ENCODE measurements at regions not wholly inside any gene's neighbourhood (a gene's known extent, or its start where the extent isn't known, plus 50 kb on each side); places are given as distances from the start of the nearest gene placed in this dataset.

GRCh38 chr9:115849679-115850412 lies 303.7 kb upstream of the PAPPA start:
- H4K8ac ChIP-seq (replicated peaks; ENCODE audit: insufficient read length, low read depth, low read length), result no peak overlapping the region
- H3K4me3 Mint-ChIP-seq, result no peak overlapping the region
- H2BK5ac ChIP-seq (ENCODE audit: insufficient read length, low read length), result no peak overlapping the region

More at GRCh38 chr9:115849679-115850412, 303.7 kb upstream of the PAPPA start:
- no peak overlapping the region for H3K4ac ChIP-seq (ENCODE audit: low read depth, low read length)
- no peak overlapping the region for H2BK20ac ChIP-seq (ENCODE audit: low read depth, low read length, poor library complexity, severe bottlenecking)
- H3K23ac ChIP-seq (ENCODE audit: insufficient read length, low read depth, low read length), result no peak overlapping the region
- no CpG with 5 or more reads among the region's 3 CpGs for WGBS (ENCODE audit: extremely low coverage, insufficient read length, low lambda C conversion rate)
- H2BK12ac ChIP-seq (ENCODE audit: insufficient read length, low read depth, low read length), result no peak overlapping the region
- H4K20me1 ChIP-seq (ENCODE audit: control insufficient read depth, insufficient read depth, insufficient read length), result no peaks in the 10 kb centered on the region
- no peak overlapping the region for H3K18ac ChIP-seq (ENCODE audit: insufficient read length, low read depth, low read length)
- H3K9ac ChIP-seq (ENCODE audit: extremely low read depth, insufficient read length, low read length), result no peak overlapping the region
- H3K27me3 ChIP-seq (ENCODE audit: insufficient read depth, low read length), result no peaks in the 10 kb centered on the region
- no peak overlapping the region for H2BK15ac ChIP-seq (ENCODE audit: low read depth, low read length)
- Mint-ChIP-seq H3K4me1 (peaks cover 2 to 34% of the 10 kb centered on the region in 2 experiments; a peak in 3 of 4 replicates), H3K27ac (no peak overlapping the region), H3K9me3 (no peaks in the 10 kb centered on the region; a peak in 1 of 5 replicates), H3K27me3 (ENCODE audit: low read depth) (no peaks in the 10 kb centered on the region), H3K36me3 (ENCODE audit: insufficient read depth in 1 of 3, low read depth in 3 of 3) (no peaks in the 10 kb centered on the region)
- no peak overlapping the region for H3K27ac ChIP-seq (ENCODE audit: insufficient read length, low read depth, low read length)
- H3K4me2 ChIP-seq (ENCODE audit: insufficient read depth, insufficient read length, low read length), result no peak overlapping the region
- H4K5ac ChIP-seq (ENCODE audit: insufficient read length, low read depth, low read length), result no peak overlapping the region
- H2AFZ ChIP-seq (ENCODE audit: low read length), result no peak overlapping the region
- H3T11ph ChIP-seq (ENCODE audit: low read length), result no peak overlapping the region
- no peak overlapping the region for H3K14ac ChIP-seq (ENCODE audit: insufficient read depth, low read length)
- H3K79me1 ChIP-seq (ENCODE audit: insufficient read depth, low read depth, low read length, poor library complexity, severe bottlenecking), result no peaks in the 10 kb centered on the region
- H2BK120ac ChIP-seq (ENCODE audit: low read depth, low read length, poor library complexity, severe bottlenecking), result no peak overlapping the region
- peaks cover 9% of the 10 kb centered on the region for H3K4me1 ChIP-seq (ENCODE audit: insufficient read depth, low read length)
- no peak for DNase-seq
- no peak overlapping the region for H3K56ac ChIP-seq (ENCODE audit: insufficient read length, low read depth, low read length)
- no peaks in the 10 kb centered on the region for H3K9me3 ChIP-seq (ENCODE audit: control insufficient read depth, low read depth, low read length)
- no peak overlapping the region for H2AK5ac ChIP-seq (ENCODE audit: insufficient read length, low read length)
- H3K23me2 ChIP-seq (ENCODE audit: insufficient read length, low read depth, low read length, poor library complexity, severe bottlenecking), result no peaks in the 10 kb centered on the region
- no peak overlapping the region for H4K91ac ChIP-seq (ENCODE audit: insufficient read length, low read depth, low read length)
- TF ChIP-seq, protein P1, sequence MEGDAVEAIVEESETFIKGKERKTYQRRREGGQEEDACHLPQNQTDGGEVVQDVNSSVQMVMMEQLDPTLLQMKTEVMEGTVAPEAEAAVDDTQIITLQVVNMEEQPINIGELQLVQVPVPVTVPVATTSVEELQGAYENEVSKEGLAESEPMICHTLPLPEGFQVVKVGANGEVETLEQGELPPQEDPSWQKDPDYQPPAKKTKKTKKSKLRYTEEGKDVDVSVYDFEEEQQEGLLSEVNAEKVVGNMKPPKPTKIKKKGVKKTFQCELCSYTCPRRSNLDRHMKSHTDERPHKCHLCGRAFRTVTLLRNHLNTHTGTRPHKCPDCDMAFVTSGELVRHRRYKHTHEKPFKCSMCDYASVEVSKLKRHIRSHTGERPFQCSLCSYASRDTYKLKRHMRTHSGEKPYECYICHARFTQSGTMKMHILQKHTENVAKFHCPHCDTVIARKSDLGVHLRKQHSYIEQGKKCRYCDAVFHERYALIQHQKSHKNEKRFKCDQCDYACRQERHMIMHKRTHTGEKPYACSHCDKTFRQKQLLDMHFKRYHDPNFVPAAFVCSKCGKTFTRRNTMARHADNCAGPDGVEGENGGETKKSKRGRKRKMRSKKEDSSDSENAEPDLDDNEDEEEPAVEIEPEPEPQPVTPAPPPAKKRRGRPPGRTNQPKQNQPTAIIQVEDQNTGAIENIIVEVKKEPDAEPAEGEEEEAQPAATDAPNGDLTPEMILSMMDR (conservative IDR thresholded peaks at IDR 0.05), result no peak
- H3K79me2 ChIP-seq (ENCODE audit: insufficient read depth, low read length), result peaks cover 2% of the 10 kb centered on the region; the same call in 1 of the 2 replicates
